ENCODE measurements at regions not wholly inside any gene's neighbourhood (a gene's known extent, or its start where the extent isn't known, plus 50 kb on each side); places are given as distances from the start of the nearest gene placed in this dataset.
"Not testable (repeated sequence)": the region's sequence is repeated elsewhere in the genome, so short reads cannot be mapped to it uniquely, and the experiment has no call there.

DNA sequence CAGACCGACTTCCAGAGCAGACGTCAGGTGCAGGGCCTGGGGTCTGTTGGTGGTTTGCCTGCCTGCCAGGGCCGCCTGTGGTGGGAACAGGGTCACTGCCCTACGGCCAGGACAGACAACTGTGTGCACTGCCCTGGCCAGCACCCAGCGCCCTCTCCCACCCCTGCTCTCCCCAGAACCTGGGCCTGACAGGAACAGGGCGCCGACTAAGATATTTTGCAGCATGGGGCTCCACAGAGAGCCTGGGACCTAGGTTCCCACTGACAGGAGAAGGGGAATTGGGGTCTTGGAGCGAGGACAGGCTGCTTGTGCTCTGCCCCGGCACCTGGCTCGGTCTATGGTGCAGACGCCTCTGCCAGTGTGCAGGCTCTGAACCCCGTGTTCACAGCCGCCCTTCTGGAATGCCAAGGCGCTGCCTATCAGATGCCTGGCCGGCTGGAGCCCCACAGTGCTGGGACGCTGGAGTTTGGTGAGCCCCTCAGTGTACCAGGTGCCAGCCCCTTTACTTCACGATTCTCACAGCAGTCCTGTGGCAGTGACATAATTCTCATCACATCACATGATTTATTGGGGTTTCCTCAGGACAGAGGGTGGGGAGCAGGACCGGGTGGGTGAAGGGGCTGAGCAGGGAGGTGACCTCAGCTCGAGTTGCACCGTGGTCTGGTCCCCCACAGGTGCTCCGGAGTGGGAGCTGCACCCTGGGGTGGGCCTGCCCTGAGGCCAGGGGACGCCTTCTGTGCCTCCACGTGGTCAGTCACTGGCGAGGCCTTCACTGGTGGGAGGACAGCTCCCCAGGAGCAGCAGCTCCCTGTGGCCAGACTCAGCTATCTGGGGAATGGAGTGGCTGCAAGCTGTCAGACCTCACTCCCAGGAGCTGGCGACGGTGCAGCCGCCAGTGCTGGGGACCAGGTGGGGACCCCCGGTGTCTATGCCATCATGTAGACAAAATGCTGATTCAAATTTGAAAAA, 113.8 kb upstream of the LRPAP1 start:
- no peak for DNase-seq

DNA sequence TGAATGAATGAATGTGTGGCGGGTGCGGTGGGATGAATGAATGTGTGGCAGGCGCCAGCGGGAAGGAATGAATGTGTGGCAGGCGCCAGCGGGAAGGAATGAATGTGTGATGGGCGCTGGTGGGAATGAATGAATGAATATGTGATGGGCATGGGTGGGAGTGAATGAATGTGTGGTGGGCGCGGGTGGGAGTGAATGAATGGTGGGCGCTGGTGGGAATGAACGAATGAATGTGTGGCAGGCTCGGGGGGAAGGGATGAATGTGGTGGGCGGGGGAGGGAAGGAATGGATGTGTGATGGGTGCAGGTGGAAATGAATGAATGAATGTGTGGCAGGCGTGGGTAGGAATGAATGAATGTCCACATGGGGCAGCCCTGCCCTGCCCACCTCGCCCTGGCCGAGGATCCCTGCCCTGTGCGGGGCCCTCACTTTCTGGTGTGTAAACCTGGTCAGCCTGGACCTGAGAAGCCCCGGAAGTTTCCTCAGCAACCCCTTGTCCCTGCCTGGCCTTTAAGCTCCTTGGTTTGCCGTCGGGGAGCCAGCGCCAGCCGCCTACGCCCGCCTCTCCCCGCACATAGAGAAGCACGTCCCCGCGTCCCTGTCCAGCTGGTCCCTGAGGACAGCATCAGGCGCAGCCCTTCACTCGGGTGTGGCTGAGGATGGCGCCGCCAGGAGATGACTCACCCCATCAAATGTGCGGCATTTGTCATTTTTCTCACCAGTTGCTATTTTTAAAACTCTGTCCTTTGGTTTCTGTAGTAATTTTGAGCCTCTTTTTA, 112.8 kb upstream of the LRPAP1 start:
- DNase-seq = peak; percentile 23

DNA sequence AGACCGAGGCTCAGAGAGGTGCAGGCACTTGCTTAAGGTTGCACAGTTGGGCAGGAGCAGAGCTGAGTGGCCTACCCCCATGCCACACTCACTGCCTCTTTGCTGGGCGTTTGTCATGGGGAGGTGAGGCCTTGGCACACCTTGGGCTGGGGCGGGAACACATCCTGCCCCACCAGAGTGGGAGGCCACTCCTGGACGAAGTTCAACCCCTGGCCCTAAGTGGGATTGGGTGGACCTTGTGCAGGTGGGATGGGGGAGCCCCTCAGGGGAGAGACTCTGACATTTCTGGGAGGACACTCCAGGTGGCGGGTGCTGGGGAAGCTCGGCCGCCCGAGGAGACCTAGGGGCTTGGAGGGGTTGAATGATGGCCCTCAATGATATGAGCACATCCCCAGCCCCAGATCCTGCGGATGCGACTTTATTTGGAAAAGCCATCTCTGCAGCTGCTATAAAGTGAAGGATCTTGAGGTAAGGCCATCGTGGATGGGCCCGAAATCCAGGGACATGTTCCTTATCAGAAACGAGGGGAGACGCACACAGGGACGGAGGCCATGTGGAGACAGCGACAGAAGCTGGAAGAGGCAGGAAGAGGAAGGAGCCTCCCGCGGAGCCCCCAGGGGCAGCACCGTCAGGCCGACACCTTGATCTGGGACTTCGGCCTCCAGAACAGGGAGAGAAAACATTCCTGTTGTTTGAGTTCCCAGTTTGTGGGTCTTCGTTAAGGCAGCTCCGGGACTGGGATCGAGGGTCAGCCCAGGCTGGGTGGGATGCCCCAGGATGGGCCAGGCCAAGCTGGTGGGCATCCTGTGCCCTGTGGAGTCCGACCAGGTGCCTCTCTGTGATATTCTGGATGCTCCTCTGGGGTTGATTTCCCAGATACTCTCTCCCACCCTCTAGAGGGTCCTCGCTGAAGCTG, 111.6 kb upstream of the LRPAP1 start:
- DNase-seq = no peak

DNA sequence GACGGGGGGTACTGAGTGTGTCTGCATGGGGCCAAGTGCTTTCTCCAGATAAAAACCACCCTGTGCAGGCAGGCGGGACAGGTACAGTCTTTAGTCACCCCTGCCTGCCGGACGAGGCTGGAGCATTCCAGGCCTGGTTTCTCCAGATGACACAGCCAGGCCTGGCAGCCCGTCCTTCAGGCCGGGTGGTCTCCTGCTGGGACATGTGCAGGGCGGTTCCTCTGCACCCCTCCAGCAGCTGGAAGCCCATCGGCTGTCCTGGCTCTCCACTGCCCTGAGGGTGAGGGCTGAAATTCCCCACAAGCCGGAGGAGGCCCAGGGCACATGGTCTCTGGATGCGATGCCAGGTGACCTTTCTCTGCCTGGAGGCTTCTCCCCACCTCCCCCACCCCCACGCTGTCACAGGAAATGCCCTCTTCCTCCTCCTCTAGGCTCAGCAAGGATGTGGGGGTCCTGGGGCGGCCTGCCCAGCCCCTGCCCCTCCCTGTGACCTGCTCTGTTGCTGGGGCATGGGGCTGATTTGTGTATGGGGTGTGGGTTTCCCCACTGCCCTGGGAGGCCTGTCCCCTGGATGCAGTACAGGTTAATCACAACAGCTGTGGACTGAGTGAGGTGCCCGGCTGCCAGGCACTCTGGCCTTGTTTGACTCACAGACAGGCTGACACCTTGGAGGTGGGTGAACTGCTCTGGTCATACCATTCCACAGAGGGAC, 110.7 kb upstream of the LRPAP1 start:
- no peak for DNase-seq

DNA sequence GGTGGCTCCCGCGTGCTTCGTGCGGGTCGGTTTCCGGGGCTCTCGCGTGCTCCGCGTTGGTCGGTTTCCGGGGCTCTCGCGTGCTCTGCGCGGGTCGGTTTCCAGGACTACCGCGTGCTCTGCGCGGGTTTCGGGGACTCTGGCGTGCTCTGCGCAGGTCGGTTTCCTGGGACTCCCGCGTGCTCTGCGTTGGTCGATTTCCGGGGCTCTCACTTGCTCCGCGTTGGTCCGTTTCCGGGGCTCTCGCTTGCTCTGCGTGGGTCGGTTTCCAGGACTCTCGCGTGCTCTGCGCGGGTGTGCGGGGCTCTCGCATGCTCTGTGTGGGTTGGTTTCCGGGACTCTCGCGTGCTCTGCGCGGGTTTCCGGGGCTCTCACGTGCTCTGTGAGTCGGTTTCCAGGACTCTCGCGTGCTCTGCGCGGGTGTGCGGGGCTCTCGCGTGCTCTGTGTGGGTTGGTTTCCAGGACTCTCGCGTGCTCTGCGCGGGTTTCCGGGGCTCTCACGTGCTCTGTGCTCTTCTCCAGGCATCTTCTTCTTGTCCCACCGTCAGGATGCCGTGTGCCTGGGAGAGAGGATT, 109.9 kb upstream of the LRPAP1 start:
- DNase-seq = no peak

DNA sequence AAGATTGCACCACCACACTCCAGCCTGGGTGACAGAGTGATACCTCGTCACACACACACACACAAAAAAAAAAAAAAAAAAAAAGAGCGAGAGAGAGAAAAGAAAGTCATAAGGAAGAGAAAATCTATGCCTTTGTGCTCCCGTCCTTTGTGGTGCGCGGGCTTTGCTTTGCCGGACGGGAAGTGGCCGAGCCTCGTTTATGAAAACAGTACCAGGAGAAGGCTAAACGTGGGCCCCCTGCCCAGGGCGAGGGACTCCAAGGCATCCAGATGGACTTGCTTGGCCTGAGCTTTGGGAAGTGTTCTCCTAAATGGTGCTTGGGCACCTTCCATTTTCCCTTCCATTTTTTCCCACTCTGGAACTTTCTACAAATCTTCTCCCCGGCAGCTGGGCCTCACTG, 109.3 kb upstream of the LRPAP1 start:
- DNase-seq = no peak

DNA sequence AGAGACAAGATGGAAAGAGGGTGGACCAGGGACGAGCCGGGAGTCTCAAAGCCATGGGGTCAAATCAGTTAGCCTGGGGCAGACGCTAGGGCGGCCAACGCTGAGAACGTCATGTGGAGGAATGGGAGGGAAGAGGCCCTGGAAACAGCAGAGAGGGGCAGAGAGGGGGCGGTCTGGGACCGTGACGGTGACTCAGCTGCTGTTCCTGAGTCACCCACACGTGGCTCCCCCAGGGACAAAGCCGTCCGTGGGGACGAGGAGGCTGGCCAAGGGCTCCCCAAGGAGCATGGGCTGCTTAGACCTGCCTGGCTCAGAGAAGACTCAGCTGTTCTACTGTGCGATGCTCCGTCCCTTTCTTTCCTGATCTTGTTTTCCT, 108.4 kb upstream of the LRPAP1 start:
- peak; percentile 32 for DNase-seq

DNA sequence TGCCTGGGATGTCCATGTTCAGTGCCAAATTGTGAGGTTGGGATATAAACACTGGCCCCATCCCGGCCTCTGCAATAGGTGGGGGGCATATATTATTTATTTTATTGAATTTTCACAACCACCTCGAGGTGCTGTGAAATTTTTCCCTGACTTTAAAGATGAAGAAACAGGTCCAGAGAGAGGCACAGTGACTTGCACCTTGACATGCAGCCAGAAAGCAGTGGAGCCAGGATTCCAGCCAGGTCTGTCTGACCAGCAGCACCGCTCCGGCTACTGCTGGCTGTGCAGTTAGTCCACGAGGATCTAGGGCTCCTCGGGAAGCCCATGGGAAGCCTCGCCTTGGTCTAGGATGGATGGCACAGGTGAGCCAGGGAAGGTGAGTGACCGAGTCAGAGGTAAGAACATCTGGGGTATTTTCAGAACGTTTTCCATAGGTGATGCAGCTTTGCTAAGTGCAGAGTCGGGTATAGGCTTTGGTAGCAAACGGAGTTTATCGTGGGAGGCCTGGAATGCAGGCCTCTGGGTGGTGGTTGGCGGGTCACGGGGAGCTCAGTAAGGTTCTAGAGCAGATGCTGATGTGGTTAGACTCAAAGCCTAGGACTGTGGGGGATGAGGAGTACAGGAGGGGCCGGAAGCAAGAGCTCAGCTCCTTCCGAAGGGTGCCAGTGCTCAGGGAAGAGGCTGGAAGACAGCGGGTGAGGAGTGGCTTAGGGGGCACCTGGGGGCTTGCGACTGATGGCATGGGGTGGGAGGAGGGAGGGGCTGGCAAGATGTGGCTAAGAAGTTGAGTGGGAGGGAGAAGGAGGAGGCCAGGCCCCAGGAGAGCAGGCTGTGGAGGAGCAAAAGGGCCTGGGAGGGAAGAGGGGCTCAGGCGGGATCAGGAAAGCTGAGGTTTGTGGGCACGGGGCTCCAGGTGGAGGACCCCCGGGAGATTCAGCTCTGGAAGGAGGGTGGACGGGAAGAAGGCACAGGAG, 107.7 kb upstream of the LRPAP1 start:
- no peak for DNase-seq

DNA sequence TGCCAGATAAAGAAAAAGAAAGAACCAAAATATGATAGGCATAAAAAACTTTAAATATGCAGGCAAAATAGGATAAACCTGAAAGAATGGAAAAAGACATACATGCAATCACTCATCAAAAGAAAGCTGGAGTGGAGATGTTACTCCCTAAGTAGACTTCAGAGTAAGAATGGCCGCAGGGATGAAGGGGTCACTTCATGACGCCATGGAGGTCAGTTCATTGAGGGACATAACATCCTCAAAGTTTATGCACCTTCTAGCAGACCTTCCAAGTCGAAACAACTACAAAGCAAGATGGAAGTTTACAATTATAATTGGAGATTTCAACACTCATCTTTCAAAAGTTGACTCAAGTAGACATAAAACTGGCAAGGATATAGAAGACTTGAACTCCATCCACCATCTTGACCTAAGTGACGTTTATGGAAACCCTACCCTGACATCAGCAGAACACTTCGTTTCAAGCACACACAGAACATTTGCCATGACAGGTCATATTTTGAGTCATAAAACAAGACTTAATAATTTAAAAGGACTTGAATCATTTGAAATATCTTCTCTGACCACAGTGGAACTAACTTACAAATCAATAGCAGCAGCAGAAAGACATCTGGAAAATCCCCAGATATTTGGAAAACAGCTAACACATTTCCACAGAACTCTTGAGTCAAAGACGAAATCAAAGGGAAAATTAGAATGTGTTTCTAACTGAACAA, 106.0 kb upstream of the LRPAP1 start:
- no peak for DNase-seq

DNA sequence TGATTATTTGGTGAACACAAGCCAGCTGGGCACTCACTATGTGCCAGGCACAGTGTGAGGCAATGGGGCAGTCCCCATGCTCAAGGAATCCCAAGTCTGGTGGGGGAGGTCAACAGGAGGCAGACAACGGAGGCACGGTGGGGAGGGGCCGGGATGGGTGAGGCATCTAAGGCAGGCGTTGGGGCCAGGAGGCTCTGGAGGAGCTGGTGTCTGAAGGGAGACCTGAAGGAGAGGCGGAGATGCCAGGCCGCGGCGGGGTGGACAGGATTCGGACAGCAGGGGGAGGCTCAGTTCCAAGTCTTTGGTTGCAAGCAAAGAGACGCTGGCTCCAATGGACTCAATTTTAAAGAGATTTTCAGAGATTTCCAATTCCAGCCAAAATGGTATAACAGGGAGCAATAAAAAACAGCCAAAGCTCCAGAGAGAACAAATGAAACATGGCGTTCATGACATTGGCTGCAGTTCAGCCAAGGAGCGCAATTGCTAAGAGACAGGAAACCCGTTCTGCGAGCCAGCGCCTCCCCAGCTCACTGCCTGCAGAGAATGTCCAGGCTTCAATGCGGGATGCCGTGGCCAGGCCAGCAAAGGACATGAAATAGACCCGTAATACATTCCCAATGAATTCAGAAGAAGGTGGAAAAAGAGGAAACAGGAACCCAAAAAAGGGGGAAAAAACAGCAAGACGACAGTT, 105.2 kb upstream of the LRPAP1 start:
- no peak for DNase-seq

DNA sequence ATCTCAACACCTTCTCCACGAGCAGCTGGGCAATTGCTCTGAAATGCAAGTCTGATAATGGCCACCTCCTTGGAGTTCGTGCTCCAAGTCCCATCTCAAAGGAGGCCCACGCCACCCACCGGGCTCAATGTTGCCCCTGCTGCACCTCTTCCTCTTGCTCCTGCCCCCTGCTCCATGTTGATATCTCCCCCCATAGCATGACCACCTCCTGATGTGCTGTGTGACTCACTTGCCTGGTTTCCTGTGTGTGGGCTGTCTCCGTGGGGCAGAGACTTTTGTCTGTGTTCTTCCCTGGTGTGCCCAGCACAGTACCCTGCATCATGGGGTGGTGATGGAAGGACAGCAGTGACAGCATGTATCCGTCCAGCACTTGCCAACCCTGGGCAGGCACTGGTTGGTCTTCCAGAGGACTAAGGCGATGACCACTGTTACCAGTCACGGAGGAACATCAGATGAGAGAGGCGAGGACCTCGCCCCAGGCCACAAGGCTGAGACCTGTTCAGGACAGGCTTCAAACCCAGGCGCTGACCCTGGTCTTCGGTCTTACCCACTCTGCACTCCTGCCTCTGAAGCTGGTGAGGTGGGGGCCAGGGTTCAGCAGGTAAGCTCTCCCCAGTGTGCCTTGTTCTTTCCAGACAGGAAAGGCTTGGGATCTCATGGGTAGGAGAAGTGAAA, 104.6 kb upstream of the LRPAP1 start:
- DNase-seq = peak; percentile 16

DNA sequence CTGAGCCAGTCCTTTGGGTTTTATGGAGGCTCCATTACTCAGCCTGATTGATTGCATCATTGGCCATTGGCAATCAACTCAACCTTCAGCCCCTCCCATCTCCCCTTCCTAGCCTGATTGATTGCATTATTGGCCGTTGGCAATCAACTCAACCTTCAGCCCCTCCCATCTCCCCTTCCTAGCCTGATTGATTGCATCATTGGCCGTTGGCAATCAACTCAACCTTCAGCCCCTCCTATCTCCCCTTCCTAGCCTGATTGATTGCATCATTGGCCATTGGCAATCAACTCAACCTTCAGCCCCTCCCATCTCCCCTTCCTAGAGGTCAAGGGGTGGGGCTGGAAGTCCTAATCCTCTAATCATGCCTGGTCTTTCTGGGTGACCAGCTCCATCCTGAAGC, 103.8 kb upstream of the LRPAP1 start:
- DNase-seq = not testable (repeated sequence)

DNA sequence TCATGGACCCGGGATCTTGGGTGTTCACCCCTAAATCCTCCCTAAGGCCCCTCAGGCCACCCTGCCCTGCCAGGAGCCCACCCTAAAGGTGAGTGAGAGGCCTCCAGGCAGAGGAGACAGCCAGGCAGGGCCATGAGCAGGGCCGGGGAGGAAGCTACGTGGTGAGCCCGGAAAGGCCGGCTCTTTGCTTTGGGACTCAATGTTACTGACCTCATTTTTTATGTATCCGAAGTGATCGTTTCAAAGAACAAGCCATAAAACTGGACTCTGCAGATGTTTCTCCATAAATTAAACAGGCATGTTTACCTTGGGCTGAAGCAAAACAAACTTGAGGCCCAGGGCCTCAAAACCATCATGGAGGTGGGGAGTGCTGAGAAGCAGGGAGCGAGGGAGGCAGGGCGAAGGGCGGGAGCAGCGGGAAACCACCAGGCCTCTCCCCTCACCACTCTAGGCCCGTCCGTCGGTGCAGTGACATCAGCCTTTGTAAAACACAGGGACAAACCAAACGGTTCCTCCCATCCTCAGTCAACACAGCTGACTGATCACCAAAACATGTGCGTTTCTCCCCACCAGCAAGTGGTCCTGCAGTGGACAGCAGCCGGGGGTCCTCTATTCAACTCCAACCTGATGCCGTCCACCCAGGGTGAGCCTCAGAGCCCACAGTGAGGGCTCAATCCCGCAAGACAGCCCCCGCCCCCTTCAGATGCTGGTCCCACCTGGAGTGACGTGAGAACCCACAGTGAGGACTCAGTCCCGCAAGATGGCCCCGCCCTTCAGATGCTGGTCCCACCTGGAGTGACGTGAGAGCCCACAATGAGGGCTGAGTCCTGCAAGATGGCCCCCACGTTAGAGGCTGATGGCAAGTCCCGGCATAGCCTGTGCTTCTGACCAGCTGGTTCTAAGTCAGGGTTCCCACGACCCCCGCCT, 102.9 kb upstream of the LRPAP1 start:
- DNase-seq = no peak

DNA sequence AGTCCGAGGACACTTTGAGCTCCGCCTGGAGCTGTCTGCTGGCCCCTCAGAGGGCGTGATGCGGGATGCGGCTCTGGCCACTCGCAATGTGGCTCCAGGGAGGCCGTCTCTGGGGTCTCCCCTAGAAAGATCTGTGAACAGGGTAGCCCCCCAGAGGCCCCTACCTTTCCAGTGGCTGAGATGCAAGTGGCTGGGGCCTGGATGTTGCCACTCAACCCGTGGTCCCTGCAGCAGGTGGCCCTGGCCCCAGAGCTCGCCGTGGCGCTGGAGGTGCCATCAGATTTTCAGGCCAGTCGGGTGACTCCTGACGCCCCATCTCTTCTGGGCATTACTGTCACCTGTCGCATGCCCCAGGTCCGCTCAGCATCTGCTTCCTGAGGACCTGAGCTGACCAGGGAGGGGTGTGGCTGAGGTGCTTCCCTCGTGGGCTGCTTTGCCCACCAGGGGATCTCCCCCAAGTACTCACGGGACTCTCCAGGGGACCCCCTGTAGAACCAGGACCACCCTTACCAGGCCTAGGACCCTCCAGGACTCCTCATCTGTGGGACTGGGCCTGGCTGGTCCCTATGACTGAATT, 102.1 kb upstream of the LRPAP1 start:
- no peak for DNase-seq

DNA sequence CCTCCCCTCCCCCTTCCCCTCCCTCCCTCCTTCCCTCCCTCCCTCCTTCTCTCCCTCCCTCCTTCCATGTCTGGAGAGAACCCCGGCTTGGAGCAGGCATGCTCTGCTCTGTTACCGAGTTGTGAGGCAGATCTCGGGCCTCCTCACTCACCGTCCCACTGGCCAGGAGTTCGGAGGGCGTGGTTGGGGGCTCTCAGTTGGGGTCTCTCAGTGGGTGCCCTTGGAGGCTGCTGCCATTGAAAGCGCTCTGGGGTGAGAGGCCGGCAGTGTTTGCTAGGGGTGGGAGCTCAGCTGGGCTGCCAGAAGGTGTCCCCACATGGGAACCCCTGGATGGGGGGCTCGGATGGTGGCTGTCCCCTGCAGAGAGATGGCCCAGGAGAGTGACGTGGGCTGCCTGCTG, 101.1 kb upstream of the LRPAP1 start:
- DNase-seq = not testable (repeated sequence)

DNA sequence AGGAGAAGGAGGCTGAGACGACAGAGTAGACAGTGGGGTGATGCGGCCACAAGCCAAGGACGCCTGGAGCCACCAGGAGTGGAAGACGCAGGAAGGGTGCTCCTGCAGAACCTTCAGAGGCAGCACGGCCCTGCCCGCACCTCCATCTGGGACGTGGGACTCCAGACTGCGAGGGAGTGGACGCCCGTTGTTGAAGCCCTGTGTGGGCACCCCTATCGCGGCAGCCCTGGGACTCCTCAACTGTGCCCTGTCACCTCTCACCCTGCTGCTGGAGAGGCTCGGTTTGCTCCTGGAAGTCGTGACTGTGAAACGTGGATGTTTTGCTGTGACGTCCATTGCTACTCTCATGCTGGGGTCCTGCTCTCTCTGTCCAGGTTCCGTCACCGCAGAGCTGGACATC, 100.6 kb upstream of the LRPAP1 start:
- not testable (repeated sequence) for DNase-seq

Data from inflammatory macrophage treated with lipopolysaccharide for 4 hours (primary cell).